ENCODE measurements at regions not wholly inside any gene's neighbourhood (a gene's known extent, or its start where the extent isn't known, plus 50 kb on each side); places are given as distances from the start of the nearest gene placed in this dataset.
A peak's percentile ranks its signal among the peaks of the same experiment; 100 is the strongest.
"Not testable (repeated sequence)": the region's sequence is repeated elsewhere in the genome, so short reads cannot be mapped to it uniquely, and the experiment has no call there.

- DNase-seq = no peak
Observed at GRCh38 chr1:186255266-186255665, 119.8 kb downstream of the TPR start.

GRCh38 chr1:186250529-186250928, 124.5 kb downstream of the TPR start:
- no peak for DNase-seq

- not testable (repeated sequence) for DNase-seq
Observed at GRCh38 chr1:186248608-186249007, 126.4 kb downstream of the TPR start.

GRCh38 chr1:186244825-186245224, 130.2 kb downstream of the TPR start:
- DNase-seq = peak in 1 of 2 experiments; percentile 19
